GM12891 (cell line): ENCODE measurements at regions not wholly inside any gene's neighbourhood (a gene's known extent, or its start where the extent isn't known, plus 50 kb on each side); places are given as distances from the start of the nearest gene placed in this dataset.
"Not testable (repeated sequence)": the region's sequence is repeated elsewhere in the genome, so short reads cannot be mapped to it uniquely, and the experiment has no call there.

Experiments used
- DNase-seq: peaks from one replicate; pipeline ENCODE4 v3.0.0; 2011; ENCODE audit warnings: low spot score; ENCODE audit not compliant: insufficient read length
- FAIRE-seq: peaks from 2 replicates; lab custom pipeline; 2011; peaks lifted over from hg19 to GRCh38; lab: Jason Lieb, UNC
- PAX5 ChIP-seq: IDR thresholded peaks from 2 replicates; pipeline ENCODE4 v1.6.1; 2011; ENCODE audit warnings: low read length, moderate library complexity, mild to moderate bottlenecking; ENCODE audit not compliant: insufficient read depth, severe bottlenecking
- POLR2A ChIP-seq: IDR thresholded peaks from 2 replicates; pipeline ENCODE4 v1.6.1; 2011; ENCODE audit warnings: low read depth, low read length, control low read depth
- POLR2AphosphoS5 ChIP-seq: IDR thresholded peaks from 2 replicates; pipeline ENCODE4 v1.6.1; 2011; ENCODE audit warnings: low read depth, low read length, control low read depth
- POU2F2 ChIP-seq: IDR thresholded peaks from 2 replicates; pipeline ENCODE4 v1.6.1; 2011; ENCODE audit warnings: low read depth, mild to moderate bottlenecking, control low read depth, low read length, moderate library complexity
- SPI1 ChIP-seq: IDR thresholded peaks from 2 replicates; pipeline ENCODE4 v1.6.1; 2011; ENCODE audit warnings: low read depth, low read length, control low read depth
- TAF1 ChIP-seq: IDR thresholded peaks from 2 replicates; pipeline ENCODE4 v1.6.1; 2011; ENCODE audit warnings: low read depth, low read length, control low read depth

DNA sequence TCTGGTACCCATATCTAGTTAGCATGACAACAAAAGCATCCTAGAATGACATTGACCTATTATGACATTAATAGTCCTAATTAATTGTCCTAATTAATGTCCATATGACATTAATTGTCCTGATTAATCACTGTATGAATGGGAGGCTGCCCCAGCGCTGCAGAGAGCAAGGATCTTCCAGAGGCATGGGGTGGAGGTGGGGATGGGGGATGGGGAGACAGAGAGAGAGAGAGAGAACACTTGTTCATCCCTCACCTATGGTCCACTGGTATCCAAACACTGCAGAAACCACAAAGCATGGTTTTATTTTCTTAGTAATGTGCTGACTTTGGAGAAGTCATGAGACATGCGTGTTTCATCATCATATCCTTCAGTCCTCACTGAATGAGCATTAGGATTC, 235.1 kb downstream of the FNDC1 start:
- DNase-seq (no peak), FAIRE-seq (no peak)
- TF ChIP-seq POLR2AphosphoS5 (no peak), POU2F2 (no peak)

DNA sequence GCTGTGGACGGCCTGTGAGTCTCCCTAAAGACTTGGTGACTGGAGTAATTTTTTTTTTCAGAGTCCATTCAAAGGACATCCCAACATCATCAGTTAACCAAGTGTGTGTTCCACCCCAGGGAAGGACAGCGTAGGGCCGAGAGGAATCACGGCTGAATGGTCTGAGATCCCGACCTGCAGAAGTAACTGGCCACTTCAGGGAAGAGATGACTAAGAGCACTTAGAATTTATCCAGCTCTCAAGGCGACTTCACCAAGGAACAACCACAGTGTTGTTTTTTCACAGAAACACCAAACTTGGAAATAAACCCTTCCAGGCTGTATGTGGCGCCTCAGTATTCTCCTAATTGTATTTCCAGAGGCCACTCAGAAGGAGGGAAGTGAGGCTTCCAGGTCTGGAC, 231.6 kb downstream of the FNDC1 start:
- FAIRE-seq (no peak), DNase-seq (no peak)
- TF ChIP-seq PAX5: no peak
- no peak for TF ChIP-seq POU2F2
- TF ChIP-seq POLR2A: no peak
- no peak for TF ChIP-seq TAF1
- no peak for TF ChIP-seq SPI1
- TF ChIP-seq POLR2AphosphoS5: no peak

DNA sequence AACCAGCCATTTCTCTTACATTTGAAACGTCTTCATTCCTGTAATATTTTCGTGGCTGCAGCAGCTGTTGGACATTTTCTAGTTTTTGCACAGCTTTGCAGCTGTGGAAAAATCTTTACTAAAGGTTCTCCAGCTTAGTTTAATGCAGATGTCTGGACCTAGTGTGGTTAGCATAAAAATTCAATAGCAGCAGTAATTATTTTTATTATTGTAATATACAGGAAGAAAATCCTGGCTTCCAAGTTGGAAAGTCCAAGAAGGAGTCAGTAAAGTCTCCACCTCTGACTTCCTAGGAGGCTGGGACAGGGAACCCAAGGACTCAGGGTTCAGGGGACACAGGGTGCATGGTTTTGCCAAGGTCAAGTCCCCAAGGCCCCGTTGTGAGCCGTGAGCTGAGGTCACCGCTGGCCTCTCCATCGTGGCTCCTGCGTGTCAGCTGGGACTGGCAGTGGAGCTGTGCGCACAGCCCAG, 230.6 kb downstream of the FNDC1 start:
- DNase-seq (no peak), FAIRE-seq (no peak)
- TF ChIP-seq POLR2AphosphoS5 (no peak), POU2F2 (no peak), PAX5 (no peak), SPI1 (no peak), TAF1 (no peak), POLR2A (no peak)

DNA sequence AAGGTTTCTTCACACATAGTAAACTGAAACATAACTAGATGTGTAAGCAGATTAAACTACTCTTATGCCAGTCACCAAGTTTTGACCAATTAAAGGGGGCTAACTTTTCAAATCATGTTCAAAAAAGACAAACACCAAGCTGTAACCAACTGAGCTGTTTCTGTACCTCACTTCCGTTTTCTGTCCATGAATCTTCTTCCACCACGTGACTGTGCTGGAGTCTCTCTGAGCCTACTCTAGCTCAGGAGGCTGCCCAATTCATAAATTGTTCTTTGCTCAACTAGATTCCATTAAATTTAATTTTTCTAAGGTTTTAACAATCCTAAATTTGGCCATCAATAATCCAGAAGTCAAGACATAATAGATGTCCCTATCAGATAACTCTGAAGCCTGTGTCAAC, 229.4 kb downstream of the FNDC1 start:
- TF ChIP-seq SPI1 (no peak), POLR2AphosphoS5 (no peak), TAF1 (no peak), POLR2A (no peak), PAX5 (no peak), POU2F2 (no peak)
- FAIRE-seq: no peak
- no peak for DNase-seq

DNA sequence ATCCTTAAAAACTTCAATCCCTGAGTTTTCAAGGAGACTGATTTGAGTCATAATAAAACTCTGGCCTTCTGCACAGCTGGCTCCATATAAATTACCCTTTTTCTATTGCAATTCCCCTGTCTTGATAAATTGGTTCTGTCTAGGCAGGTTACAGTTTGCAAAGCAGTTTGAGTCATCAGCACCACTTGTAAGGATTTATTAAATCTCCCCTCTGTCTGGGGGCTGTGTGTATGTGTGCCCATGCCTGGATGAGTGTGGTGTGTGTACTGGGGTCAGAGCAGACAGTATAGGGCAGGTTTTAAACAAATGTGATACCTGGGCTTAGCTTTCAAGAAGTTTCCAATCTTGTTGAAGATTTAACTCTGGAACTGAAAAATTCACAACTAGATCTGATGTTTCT, 228.6 kb downstream of the FNDC1 start:
- DNase-seq: no peak

DNA sequence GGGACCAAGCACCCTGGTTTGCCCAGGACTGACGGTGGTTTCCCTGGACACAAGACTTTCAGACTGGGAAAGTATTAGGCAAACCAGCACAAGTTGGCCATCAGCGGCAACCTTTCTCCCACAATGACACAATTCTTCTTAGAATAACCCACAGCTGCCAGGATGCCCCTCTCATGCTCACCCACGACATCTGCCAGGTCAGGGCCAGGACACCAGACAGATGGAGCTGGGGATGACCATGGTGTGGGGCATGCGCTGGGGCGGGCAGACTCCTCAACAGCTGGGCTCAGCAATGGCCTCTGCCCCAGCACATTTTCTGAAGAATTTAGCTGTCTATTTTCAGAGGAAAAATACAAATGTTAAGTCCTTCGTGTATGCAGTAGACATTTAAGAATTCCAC, 226.4 kb downstream of the FNDC1 start:
- no peak for DNase-seq
- no peak for FAIRE-seq
- no peak for TF ChIP-seq TAF1
- TF ChIP-seq POLR2A: no peak

More for the DNA sequence above, 228.6 kb downstream of the FNDC1 start:
- no peak for FAIRE-seq
- no peak for TF ChIP-seq SPI1
- TF ChIP-seq POLR2AphosphoS5: no peak
- TF ChIP-seq TAF1: no peak
- TF ChIP-seq POLR2A: no peak
- TF ChIP-seq PAX5: no peak
- no peak for TF ChIP-seq POU2F2

DNA sequence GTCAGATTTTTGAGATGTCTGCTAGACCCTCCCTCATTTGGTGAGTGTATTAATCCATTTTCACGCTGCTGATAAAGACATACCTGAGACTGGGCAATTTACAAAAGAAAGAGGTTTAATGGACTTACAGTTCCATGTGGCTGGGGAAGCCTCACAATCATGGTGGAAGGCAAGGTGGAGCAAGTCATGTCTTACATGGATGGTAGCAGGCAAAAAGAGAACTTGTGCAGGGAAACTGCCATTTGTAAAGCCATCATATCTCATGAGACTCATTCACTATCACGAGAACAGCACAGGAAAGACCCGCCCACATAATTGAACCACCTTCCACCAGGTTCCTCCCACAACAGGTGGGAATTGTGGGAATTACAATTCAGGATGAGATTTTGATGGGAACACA, 223.5 kb downstream of the FNDC1 start:
- not testable (repeated sequence) for DNase-seq, FAIRE-seq

DNA sequence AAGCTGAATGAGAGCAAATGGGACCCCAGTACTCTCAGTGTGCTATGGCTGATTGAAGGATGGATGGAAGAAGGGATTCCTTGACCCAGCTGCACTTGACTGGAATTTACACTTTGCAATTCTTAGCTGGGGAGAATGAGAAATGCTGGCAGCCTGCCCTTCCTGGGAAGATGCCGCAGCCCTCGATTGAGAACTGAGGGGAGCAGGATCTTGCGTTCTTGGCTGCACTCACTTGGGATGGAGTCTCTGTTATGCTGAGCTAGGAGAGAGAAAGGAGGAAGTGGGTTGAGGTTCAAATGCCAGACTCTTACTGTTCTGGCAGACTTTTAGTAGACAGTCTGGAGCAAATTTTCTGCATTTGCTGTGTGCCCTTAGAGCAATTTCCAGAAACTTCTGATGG, 221.2 kb downstream of the FNDC1 start:
- no peak for FAIRE-seq
- no peak for DNase-seq
- no peak for TF ChIP-seq PAX5
- TF ChIP-seq SPI1: no peak
- TF ChIP-seq POLR2AphosphoS5: no peak

DNA sequence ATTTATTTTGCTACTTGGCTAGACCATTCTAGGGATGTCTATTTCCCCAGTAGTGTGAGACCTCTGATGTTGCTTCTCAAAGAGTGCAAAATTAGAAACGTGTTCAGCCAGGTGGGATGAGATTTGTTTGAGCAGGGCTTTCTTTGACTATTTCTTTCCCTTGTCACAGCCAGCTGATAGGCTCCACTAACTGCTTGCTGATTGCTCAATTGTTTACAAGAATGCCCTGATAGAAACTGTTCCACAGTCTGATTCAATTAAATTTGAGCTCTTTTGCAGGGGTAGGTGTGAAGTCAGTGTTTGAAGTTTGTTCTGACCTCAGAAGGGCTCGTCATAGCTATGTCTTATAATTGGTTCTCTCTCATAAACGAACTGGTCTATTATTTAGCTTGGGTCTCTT, 220.5 kb downstream of the FNDC1 start:
- TF ChIP-seq POU2F2: no peak
- TF ChIP-seq POLR2AphosphoS5: no peak
- TF ChIP-seq TAF1: no peak
- no peak for TF ChIP-seq SPI1
- TF ChIP-seq POLR2A: no peak
- TF ChIP-seq PAX5: no peak
- FAIRE-seq (no peak), DNase-seq (no peak)

DNA sequence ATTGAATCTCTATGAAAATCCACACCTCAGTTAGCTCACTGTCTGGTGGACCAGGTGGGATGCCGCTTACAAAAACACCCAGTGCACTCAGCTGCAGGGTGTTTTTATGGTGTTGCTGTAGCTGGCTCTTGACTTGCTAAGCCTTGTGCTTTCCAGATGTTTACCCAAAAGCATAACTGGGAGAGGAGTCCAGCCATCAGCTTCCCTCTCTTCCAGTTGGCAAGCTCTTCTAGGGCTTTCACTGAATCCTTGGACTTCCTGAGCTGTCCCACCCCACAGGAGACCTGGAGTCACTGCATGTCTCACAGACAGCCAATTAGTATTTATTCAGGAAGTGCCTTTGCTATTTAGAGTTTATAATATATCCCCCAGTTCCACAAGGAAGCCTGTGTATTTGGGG, 210.9 kb downstream of the FNDC1 start:
- no peak for DNase-seq
- TF ChIP-seq POU2F2 (no peak), TAF1 (no peak), POLR2A (no peak), SPI1 (no peak), POLR2AphosphoS5 (no peak), PAX5 (no peak)
- no peak for FAIRE-seq

DNA sequence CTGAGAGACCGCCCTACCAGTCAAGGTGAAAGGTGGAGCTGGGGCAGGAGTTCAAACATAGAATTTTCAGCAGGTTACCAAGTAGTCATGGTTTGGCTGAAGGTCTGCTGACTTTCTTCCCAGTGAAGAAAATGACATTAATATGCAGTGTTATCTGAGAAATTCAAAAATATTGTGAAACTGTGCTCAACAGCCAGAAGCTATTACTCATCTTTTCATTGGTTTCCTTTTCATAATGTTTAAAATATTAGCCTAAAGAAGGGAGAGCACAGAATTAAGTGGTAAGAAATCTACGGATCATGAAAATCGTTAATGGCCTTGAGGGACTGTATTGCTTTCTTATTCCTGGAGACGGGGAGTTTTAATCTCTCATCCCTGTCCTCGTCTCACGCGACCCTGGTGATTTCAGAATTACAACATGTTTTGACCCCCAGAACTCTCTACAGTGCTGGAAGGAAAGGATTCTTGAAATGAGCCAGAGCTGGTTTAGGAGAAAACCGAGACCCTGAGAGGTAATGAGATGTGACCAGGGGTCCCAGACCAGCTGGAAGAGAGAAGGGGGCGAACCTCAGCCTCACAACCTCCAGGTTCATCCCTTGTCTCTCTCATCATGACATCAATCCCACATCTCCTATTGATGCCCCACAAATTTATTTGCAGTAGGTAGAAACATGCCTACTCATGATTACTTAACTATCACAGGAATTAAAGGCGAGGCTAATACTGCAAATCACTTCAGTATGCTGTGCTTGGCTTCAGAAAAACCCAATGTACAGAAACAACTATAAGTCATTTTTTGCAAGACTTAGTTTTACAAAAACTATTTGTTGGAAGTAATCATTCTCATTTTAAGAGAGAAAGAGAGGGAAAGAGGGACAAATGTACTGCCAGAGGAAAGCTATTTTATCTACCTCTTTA, 209.5 kb downstream of the FNDC1 start:
- DNase-seq: no peak
- TF ChIP-seq POLR2A: no peak
- no peak for TF ChIP-seq POLR2AphosphoS5
- no peak for TF ChIP-seq TAF1
- TF ChIP-seq POU2F2: no peak
- no peak for TF ChIP-seq PAX5
- FAIRE-seq: no peak
